Stimulated activated CD4-positive, alpha-beta T cell treated with anti-CD3 and anti-CD28 coated beads, Interleukin-15, amount 100 ng/mL, for 24 hours (primary cell): ENCODE measurements at regions not wholly inside any gene's neighbourhood (a gene's known extent, or its start where the extent isn't known, plus 50 kb on each side); places are given as distances from the start of the nearest gene placed in this dataset.

ENCODE experiments used
- DNase-seq: peaks from one replicate; pipeline ENCODE4 v3.0.0-alpha.2; 2020

- DNase-seq: no peak
These were observed 261.6 kb downstream of the ZEB1 start for GRCh38 chr10:31580646-31581045.
